Colonic mucosa (tissue), 4 donors: ENCODE measurements at regions not wholly inside any gene's neighbourhood (a gene's known extent, or its start where the extent isn't known, plus 50 kb on each side); places are given as distances from the start of the nearest gene placed in this dataset.

Experiments
- DNase-seq: peaks from one replicate; pipeline ENCODE4 v3.0.0-alpha.2; 2020
- H3K27ac ChIP-seq: fragments of 200-600 bp; one replicate; pipeline ENCODE4 v1.8.0; 2021
- H3K27me3 ChIP-seq: fragments of 200-600 bp; one replicate; pipeline ENCODE4 v1.8.0; 2021
- H3K36me3 ChIP-seq: fragments of 200-600 bp; one replicate; pipeline ENCODE4 v1.8.0; 2021
- H3K4me1 ChIP-seq: fragments of 200-600 bp; one replicate; pipeline ENCODE4 v1.8.0; 2021; ENCODE audit warnings: mild to moderate bottlenecking
- H3K4me3 ChIP-seq: fragments of 200-600 bp; one replicate; pipeline ENCODE4 v1.8.0; 2021
- H3K9ac ChIP-seq, 2 donors: one replicate each; pipeline ENCODE4 v1.7.0; 2013; ENCODE audit warnings: control low read depth in 2 of 2, low read depth in 2 of 2, low read length in 2 of 2
- H3K9me3 ChIP-seq: fragments of 200-600 bp; one replicate; pipeline ENCODE4 v1.8.0; 2021
- intact Hi-C: fragments of 100-400 bp; cut with DNase I; formaldehyde crosslinking; loops from one replicate; pipeline ENCODE4 v1.14.1; 2022
- TF ChIP-seq, protein P1 (sequence below): fragments of 200-600 bp; IDR thresholded peaks from one replicate; pipeline ENCODE4 v1.8.0; 2022; ENCODE audit warnings: antibody characterized with exemption, mild to moderate bottlenecking
- donor health status: healthy.
- donor health status: DM: no; HTN: no; CAD: no.
- donor health status: DM: no; HTN: no; CAD: no.

DNA sequence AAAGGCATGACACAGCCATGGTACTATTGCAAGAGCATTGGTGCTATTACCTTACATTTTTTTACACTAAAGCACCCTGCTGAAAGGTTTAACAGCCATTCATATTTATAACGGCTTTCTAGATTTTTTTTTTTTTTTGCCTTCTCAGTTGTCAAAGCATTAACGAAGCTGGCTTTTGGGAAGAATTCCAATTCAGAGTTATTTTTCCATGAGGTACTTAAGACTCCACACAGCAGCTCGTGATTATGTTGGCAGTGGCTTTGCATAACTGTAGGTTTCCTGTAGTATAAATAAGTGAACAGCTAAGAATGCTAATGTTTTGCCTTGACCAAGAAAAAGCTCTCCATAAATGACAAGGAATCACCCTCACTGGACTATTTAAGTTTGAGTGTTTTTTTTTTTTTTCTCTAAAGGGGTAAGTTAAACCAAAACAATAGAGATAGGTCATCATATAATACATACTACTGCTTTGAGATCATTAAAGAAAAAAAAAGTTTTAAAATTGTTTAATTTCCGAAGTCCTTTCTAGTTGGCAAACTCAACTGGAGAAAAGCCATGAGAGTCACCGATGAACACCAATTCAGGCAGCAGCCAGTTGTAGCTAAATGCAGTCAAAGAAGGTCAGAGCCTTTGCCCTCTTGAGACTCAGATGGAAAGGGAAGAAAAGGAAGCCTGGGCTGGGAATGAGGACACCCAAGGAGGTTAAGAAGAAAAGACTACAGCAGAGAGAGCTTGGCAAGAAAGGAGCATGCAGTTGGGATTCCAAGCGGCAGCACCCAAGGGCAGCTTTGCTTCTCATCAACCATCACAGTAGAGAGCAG lies 187.4 kb upstream of the NCKAP5 start:
- no peaks in the 10 kb centered on the region for H3K4me1 ChIP-seq

GRCh38 chr2:133756833-133757232 lies 188.6 kb upstream of the NCKAP5 start:
- no peak overlapping the region for H3K9ac ChIP-seq
- intact Hi-C loops, result no loop called here
- TF ChIP-seq, protein P1, sequence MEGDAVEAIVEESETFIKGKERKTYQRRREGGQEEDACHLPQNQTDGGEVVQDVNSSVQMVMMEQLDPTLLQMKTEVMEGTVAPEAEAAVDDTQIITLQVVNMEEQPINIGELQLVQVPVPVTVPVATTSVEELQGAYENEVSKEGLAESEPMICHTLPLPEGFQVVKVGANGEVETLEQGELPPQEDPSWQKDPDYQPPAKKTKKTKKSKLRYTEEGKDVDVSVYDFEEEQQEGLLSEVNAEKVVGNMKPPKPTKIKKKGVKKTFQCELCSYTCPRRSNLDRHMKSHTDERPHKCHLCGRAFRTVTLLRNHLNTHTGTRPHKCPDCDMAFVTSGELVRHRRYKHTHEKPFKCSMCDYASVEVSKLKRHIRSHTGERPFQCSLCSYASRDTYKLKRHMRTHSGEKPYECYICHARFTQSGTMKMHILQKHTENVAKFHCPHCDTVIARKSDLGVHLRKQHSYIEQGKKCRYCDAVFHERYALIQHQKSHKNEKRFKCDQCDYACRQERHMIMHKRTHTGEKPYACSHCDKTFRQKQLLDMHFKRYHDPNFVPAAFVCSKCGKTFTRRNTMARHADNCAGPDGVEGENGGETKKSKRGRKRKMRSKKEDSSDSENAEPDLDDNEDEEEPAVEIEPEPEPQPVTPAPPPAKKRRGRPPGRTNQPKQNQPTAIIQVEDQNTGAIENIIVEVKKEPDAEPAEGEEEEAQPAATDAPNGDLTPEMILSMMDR, result no peak
- H3K9me3 ChIP-seq, result no peaks in the 10 kb centered on the region
- no peaks in the 10 kb centered on the region for H3K27me3 ChIP-seq
- H3K4me3 ChIP-seq, result no peak overlapping the region
- no peaks in the 10 kb centered on the region for H3K36me3 ChIP-seq
- H3K4me1 ChIP-seq, result no peaks in the 10 kb centered on the region
- no peak overlapping the region for H3K27ac ChIP-seq
- no peak for DNase-seq

More for the DNA sequence above, 187.4 kb upstream of the NCKAP5 start:
- H3K27me3 ChIP-seq, result no peaks in the 10 kb centered on the region
- no peak overlapping the region for H3K9ac ChIP-seq
- H3K27ac ChIP-seq, result no peak overlapping the region
- TF ChIP-seq, protein P1, result no peak
- H3K4me3 ChIP-seq, result no peak overlapping the region
- no peaks in the 10 kb centered on the region for H3K9me3 ChIP-seq
- DNase-seq, result no peak
- intact Hi-C loops, result no loop called here
- no peaks in the 10 kb centered on the region for H3K36me3 ChIP-seq

DNA sequence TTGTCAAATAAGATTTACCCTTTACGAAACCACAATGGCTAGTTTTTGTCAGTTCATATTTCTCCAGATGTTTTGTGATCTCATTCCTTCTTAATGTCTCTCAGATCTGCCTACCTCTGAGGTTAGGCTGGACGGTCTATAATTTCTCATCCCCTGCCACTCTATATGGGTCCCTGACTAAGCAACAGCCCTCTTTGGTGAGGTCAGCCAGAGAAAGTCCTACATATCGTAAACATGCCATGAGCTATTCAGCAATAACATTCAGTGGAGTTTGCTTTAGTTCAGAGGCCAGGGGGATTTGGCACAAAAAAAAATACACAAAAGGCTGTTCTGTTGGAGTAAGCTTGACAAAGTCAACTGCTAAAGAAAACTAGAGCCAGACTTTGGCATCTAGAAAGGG lies 192.1 kb upstream of the NCKAP5 start:
- Histone ChIP-seq H3K36me3 (no peaks in the 10 kb centered on the region), H3K27me3 (no peaks in the 10 kb centered on the region), H3K27ac (no peak overlapping the region), H3K9ac (no peak overlapping the region), H3K4me3 (no peak overlapping the region), H3K9me3 (no peaks in the 10 kb centered on the region), H3K4me1 (no peaks in the 10 kb centered on the region)
- intact Hi-C loops, result no loop called here
- TF ChIP-seq, protein P1, result no peak
- DNase-seq, result no peak

GRCh38 chr2:133765658-133766057 lies 197.4 kb upstream of the NCKAP5 start:
- H3K27ac ChIP-seq, result no peak overlapping the region
- H3K4me3 ChIP-seq, result no peak overlapping the region
- no peaks in the 10 kb centered on the region for H3K4me1 ChIP-seq
- DNase-seq, result no peak
- no peaks in the 10 kb centered on the region for H3K9me3 ChIP-seq
- H3K9ac ChIP-seq, result no peak overlapping the region
- intact Hi-C loops, result no loop called here
- H3K27me3 ChIP-seq, result no peaks in the 10 kb centered on the region
- H3K36me3 ChIP-seq, result no peaks in the 10 kb centered on the region
- TF ChIP-seq, protein P1, result no peak

- Histone ChIP-seq H3K36me3 (no peaks in the 10 kb centered on the region), H3K27me3 (no peaks in the 10 kb centered on the region), H3K4me3 (no peak overlapping the region), H3K9ac (no peak overlapping the region), H3K27ac (no peak overlapping the region), H3K9me3 (no peaks in the 10 kb centered on the region), H3K4me1 (no peaks in the 10 kb centered on the region)
- DNase-seq, result no peak
- TF ChIP-seq, protein P1, result no peak
- intact Hi-C loops, result no loop called here
Observed at GRCh38 chr2:133766164-133766832, 198.0 kb upstream of the NCKAP5 start.
